NCI-H510A (cell line): ENCODE measurements at regions not wholly inside any gene's neighbourhood (a gene's known extent, or its start where the extent isn't known, plus 50 kb on each side); places are given as distances from the start of the nearest gene placed in this dataset.
"Not testable (repeated sequence)": the region's sequence is repeated elsewhere in the genome, so short reads cannot be mapped to it uniquely, and the experiment has no call there.

Experiments
- DNase-seq: peaks from one replicate; lab custom pipeline; 2025; lab: John Stamatoyannopoulos, UW

- DNase-seq, result no peak
These were observed 102.0 kb upstream of the LSM6 start for GRCh38 chr4:146073517-146073916.

- no peak for DNase-seq
These were observed 103.1 kb upstream of the LSM6 start for GRCh38 chr4:146072376-146072775.

- no peak for DNase-seq
These were observed 104.1 kb upstream of the LSM6 start for GRCh38 chr4:146071390-146071789.

GRCh38 chr4:146063143-146063542 is 112.4 kb upstream of the LSM6 start:
- no peak for DNase-seq

- no peak for DNase-seq
These were observed 113.2 kb upstream of the LSM6 start for GRCh38 chr4:146062340-146062739.

GRCh38 chr4:146061610-146062334 is 113.7 kb upstream of the LSM6 start:
- no peak for DNase-seq

- no peak for DNase-seq
These were observed 115.7 kb upstream of the LSM6 start for GRCh38 chr4:146059865-146060264.

- DNase-seq, result no peak
These were observed 116.4 kb upstream of the LSM6 start for GRCh38 chr4:146059151-146059550.

GRCh38 chr4:146058531-146058930 is 117.0 kb upstream of the LSM6 start:
- no peak for DNase-seq

GRCh38 chr4:146054676-146055075 is 116.1 kb upstream of the ZNF827 start:
- DNase-seq, result no peak

GRCh38 chr4:146053891-146054290 is 115.3 kb upstream of the ZNF827 start:
- DNase-seq, result no peak

GRCh38 chr4:146051728-146052391 is 113.2 kb upstream of the ZNF827 start:
- no peak for DNase-seq

- DNase-seq, result no peak
These were observed 112.6 kb upstream of the ZNF827 start for GRCh38 chr4:146051223-146051622.

- no peak for DNase-seq
These were observed 111.2 kb upstream of the ZNF827 start for GRCh38 chr4:146049802-146050201.

- not testable (repeated sequence) for DNase-seq
These were observed 109.1 kb upstream of the ZNF827 start for GRCh38 chr4:146047768-146048167.

GRCh38 chr4:146041139-146042004 is 102.7 kb upstream of the ZNF827 start:
- no peak for DNase-seq

GRCh38 chr4:146040623-146041022 is 102.0 kb upstream of the ZNF827 start:
- DNase-seq, result no peak

- DNase-seq, result no peak
These were observed 94.5 kb upstream of the ZNF827 start for GRCh38 chr4:146033149-146033548.

- no peak for DNase-seq
These were observed 93.7 kb upstream of the ZNF827 start for GRCh38 chr4:146032234-146032860.

- no peak for DNase-seq
These were observed 91.5 kb upstream of the ZNF827 start for GRCh38 chr4:146029939-146030710.

GRCh38 chr4:146029147-146029546 is 90.5 kb upstream of the ZNF827 start:
- no peak for DNase-seq

- no peak for DNase-seq
These were observed 89.1 kb upstream of the ZNF827 start for GRCh38 chr4:146027761-146028160.
